MM.1S (cell line): ENCODE measurements at regions not wholly inside any gene's neighbourhood (a gene's known extent, or its start where the extent isn't known, plus 50 kb on each side); places are given as distances from the start of the nearest gene placed in this dataset.
A peak's percentile ranks its signal among the peaks of the same experiment; 100 is the strongest.

Source experiments
- DNase-seq: peaks from one replicate; pipeline ENCODE4 v3.0.0-alpha.2; 2015
- H2AFZ ChIP-seq: fragments of 300-600 bp; sonication (generic); 2 replicates; pipeline ENCODE4 v1.6.0; 2016; ENCODE audit warnings: antibody characterized with exemption, low read length
- H3F3A ChIP-seq: fragments of 300-600 bp; sonication (generic); 2 replicates; pipeline ENCODE4 v1.6.1; 2016; ENCODE audit warnings: mild to moderate bottlenecking, antibody characterized with exemption, low read length, moderate library complexity, mixed read lengths; ENCODE audit not compliant: insufficient read depth
- H3K27ac ChIP-seq: fragments of 300-600 bp; sonication (generic); 2 replicates; pipeline ENCODE4 v1.5.1; 2016; ENCODE audit warnings: mild to moderate bottlenecking, low read length
- H3K27me3 ChIP-seq: fragments of 300-600 bp; sonication (generic); replicated peaks from 2 replicates; pipeline ENCODE4 v1.6.0; 2016; ENCODE audit warnings: low read length; ENCODE audit not compliant: insufficient read depth
- H3K36me3 ChIP-seq: fragments of 300-600 bp; sonication (generic); replicated peaks from 2 replicates; pipeline ENCODE4 v1.6.1; 2016; ENCODE audit warnings: mild to moderate bottlenecking, low read length, mixed read lengths; ENCODE audit not compliant: insufficient read depth
- H3K4me1 ChIP-seq: fragments of 300-600 bp; sonication (generic); 2 replicates; pipeline ENCODE4 v1.6.1; 2016; ENCODE audit warnings: low read length, mixed read lengths
- H3K4me2 ChIP-seq: fragments of 300-600 bp; sonication (generic); 2 replicates; pipeline ENCODE4 v1.6.0; 2016; ENCODE audit warnings: low read depth, low read length
- H3K4me3 ChIP-seq: fragments of 300-600 bp; sonication (generic); 2 replicates; pipeline ENCODE4 v1.5.1; 2016; ENCODE audit warnings: low read length, mixed read lengths
- H3K79me2 ChIP-seq: fragments of 300-600 bp; sonication (generic); 2 replicates; pipeline ENCODE4 v1.6.1; 2016; ENCODE audit warnings: mixed run types, low read length, mixed read lengths
- H3K9ac ChIP-seq: fragments of 300-600 bp; sonication (generic); 2 replicates; pipeline ENCODE4 v1.6.1; 2016; ENCODE audit warnings: low read length, mixed read lengths
- H3K9me2 ChIP-seq: fragments of 300-600 bp; sonication (generic); replicated peaks from 2 replicates; pipeline ENCODE4 v1.6.1; 2016; ENCODE audit warnings: mild to moderate bottlenecking, low read length, mixed read lengths; ENCODE audit not compliant: insufficient read depth
- H3K9me3 ChIP-seq: fragments of 300-600 bp; sonication (generic); replicated peaks from 2 replicates; pipeline ENCODE4 v1.6.1; 2016; ENCODE audit warnings: mild to moderate bottlenecking, low read length, mixed read lengths; ENCODE audit not compliant: insufficient read depth
- H4K20me1 ChIP-seq: fragments of 300-600 bp; sonication (generic); 2 replicates; pipeline ENCODE4 v1.6.1; 2016; ENCODE audit warnings: mild to moderate bottlenecking, low read length, moderate library complexity, mixed read lengths; ENCODE audit not compliant: insufficient read depth
- CTCF ChIP-seq: fragments of 300-600 bp; sonication (generic); IDR thresholded peaks from 2 replicates; pipeline ENCODE4 v1.5.1; 2016; ENCODE audit warnings: antibody characterized with exemption, low read length, mixed read lengths
- EZH2 ChIP-seq: fragments of 300-600 bp; sonication (generic); optimal IDR thresholded peaks from 2 replicates; pipeline ENCODE3; 2017; ENCODE audit warnings: low read depth, mild to moderate bottlenecking, antibody characterized with exemption, low read length, mixed read lengths
- EZH2phosphoT487 ChIP-seq: fragments of 300-600 bp; sonication (generic); IDR thresholded peaks from 2 replicates; pipeline ENCODE4 v1.6.1; 2018; ENCODE audit warnings: antibody characterized with exemption, low read length

- no peak for DNase-seq
- Histone ChIP-seq H3K36me3 (no peaks in the 10 kb centered on the region), H3K27ac (no peak overlapping the region), H3K4me2 (no peak overlapping the region), H3K4me3 (no peak overlapping the region), H3K4me1 (no peaks in the 10 kb centered on the region), H2AFZ (no peak overlapping the region), H3F3A (no peaks in the 10 kb centered on the region), H3K27me3 (no peaks in the 10 kb centered on the region), H3K9me2 (no peaks in the 10 kb centered on the region), H3K9ac (no peak overlapping the region), H4K20me1 (no peaks in the 10 kb centered on the region), H3K9me3 (no peaks in the 10 kb centered on the region), H3K79me2 (no peaks in the 10 kb centered on the region)
- TF ChIP-seq CTCF (no peak), EZH2phosphoT487 (no peak), EZH2 (no peak)
These were observed 57.2 kb upstream of the FICD start for GRCh38 chr12:108457734-108458361.

- H3K27ac ChIP-seq = no peak overlapping the region
- H3K9me2 ChIP-seq = no peaks in the 10 kb centered on the region
- no peak overlapping the region for H3K9ac ChIP-seq
- H4K20me1 ChIP-seq = no peaks in the 10 kb centered on the region
- no peaks in the 10 kb centered on the region for H3K27me3 ChIP-seq
- no peaks in the 10 kb centered on the region for H3F3A ChIP-seq
- no peak overlapping the region for H3K4me2 ChIP-seq
- peak; percentile 65 for DNase-seq
- H3K9me3 ChIP-seq = no peaks in the 10 kb centered on the region
- H2AFZ ChIP-seq = no peak overlapping the region
- H3K4me3 ChIP-seq = no peak overlapping the region
- TF ChIP-seq CTCF (peak; percentile 73), EZH2phosphoT487 (no peak)
- no peaks in the 10 kb centered on the region for H3K79me2 ChIP-seq
- H3K4me1 ChIP-seq = no peaks in the 10 kb centered on the region
- no peaks in the 10 kb centered on the region for H3K36me3 ChIP-seq
These were observed 57.9 kb upstream of the FICD start for GRCh38 chr12:108457006-108457733.

- no peaks in the 10 kb centered on the region for H3K4me1 ChIP-seq
- H3F3A ChIP-seq = no peaks in the 10 kb centered on the region
- TF ChIP-seq EZH2 (no peak), EZH2phosphoT487 (no peak), CTCF (no peak)
- no peaks in the 10 kb centered on the region for H3K79me2 ChIP-seq
- no peaks in the 10 kb centered on the region for H3K27me3 ChIP-seq
- H2AFZ ChIP-seq = no peak overlapping the region
- no peak overlapping the region for H3K4me3 ChIP-seq
- no peak overlapping the region for H3K27ac ChIP-seq
- no peak overlapping the region for H3K9ac ChIP-seq
- no peaks in the 10 kb centered on the region for H3K9me2 ChIP-seq
- H3K9me3 ChIP-seq = no peaks in the 10 kb centered on the region
- DNase-seq = no peak
- H4K20me1 ChIP-seq = no peaks in the 10 kb centered on the region
- no peak overlapping the region for H3K4me2 ChIP-seq
- no peaks in the 10 kb centered on the region for H3K36me3 ChIP-seq
These were observed 59.4 kb upstream of the FICD start for GRCh38 chr12:108455706-108456105.
